ENCODE measurements at regions not wholly inside any gene's neighbourhood (a gene's known extent, or its start where the extent isn't known, plus 50 kb on each side); places are given as distances from the start of the nearest gene placed in this dataset.

- no peak overlapping the region for H3K4ac ChIP-seq (ENCODE audit: low read depth, low read length)
- H3K56ac ChIP-seq (ENCODE audit: low read length): no peak overlapping the region
- no peak overlapping the region for H2BK120ac ChIP-seq (ENCODE audit: low read depth, low read length)
- no peaks in the 10 kb centered on the region for H3K27me3 ChIP-seq (ENCODE audit: insufficient read depth, low read length, poor library complexity)
- no peak overlapping the region for H3K4me2 ChIP-seq (ENCODE audit: low read length)
- no peak overlapping the region for H3K9ac ChIP-seq (ENCODE audit: low read length)
- H2BK15ac ChIP-seq (replicated peaks; ENCODE audit: low read depth): no peak overlapping the region
- no peak overlapping the region for H4K8ac ChIP-seq (ENCODE audit: low read depth, low read length)
- H3K23ac ChIP-seq (ENCODE audit: low read length): no peak overlapping the region
- no peak for DNase-seq
- H3K4me1 ChIP-seq (ENCODE audit: control insufficient read depth, low read depth, low read length): peaks cover 7% of the 10 kb centered on the region
- H3K36me3 ChIP-seq (ENCODE audit: control insufficient read depth, insufficient read depth, low read length): no peaks in the 10 kb centered on the region
- no peak overlapping the region for H2AK5ac ChIP-seq (ENCODE audit: low read length)
- WGBS (ENCODE audit: extremely low coverage, insufficient coverage, low lambda C conversion rate): no CpG with 5 or more reads among the region's 15 CpGs
- no peaks in the 10 kb centered on the region for H3K79me1 ChIP-seq (ENCODE audit: low read length)
- no peak overlapping the region for H3K18ac ChIP-seq (ENCODE audit: low read length)
- H4K5ac ChIP-seq (ENCODE audit: low read length): no peak overlapping the region
- H2BK5ac ChIP-seq (ENCODE audit: low read length): no peak overlapping the region
- no peak overlapping the region for H3K27ac ChIP-seq (ENCODE audit: low read depth, low read length)
- no peaks in the 10 kb centered on the region for H3K79me2 ChIP-seq (ENCODE audit: control insufficient read depth, insufficient read depth, low read length)
- no peak overlapping the region for H3K4me3 ChIP-seq (ENCODE audit: low read length)
These were observed 62.4 kb upstream of the WNT4 start for GRCh38 chr1:22204989-22205913.

DNA sequence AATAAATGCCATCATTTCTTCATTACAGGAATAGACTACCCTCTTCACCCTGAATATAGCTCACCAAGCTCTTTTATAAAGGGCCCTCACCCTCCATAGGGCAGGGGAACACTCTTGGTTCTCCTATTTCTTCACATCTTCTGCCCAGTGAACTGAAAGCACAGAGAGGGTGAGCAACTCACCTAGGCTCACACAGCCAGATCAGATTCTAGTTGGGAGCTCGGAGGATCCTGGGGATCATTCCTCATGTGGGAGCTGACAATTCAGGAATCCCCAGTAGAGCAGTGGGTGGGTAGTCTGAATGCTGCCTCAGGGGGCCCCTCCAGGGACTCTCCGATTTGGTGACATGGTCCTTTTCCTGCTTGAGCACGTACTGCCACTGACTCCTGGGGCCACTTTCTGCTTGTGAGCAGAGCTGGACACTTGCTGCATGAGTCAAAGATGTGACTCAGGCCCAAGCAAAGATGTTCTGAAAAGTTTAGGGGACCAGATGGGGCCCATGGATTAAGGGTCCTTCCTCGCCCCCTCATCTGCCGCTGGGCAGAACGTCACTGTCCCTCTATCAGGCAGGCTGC, 63.7 kb upstream of the WNT4 start:
- Histone ChIP-seq H3K79me2 (ENCODE audit: control insufficient read depth, insufficient read depth, low read length) (no peaks in the 10 kb centered on the region), H3K23ac (ENCODE audit: low read length) (no peak overlapping the region), H3K4me3 (ENCODE audit: low read length) (no peak overlapping the region), H3K4me2 (ENCODE audit: low read length) (no peak overlapping the region), H2BK5ac (ENCODE audit: low read length) (no peak overlapping the region), H3K9ac (ENCODE audit: low read length) (no peak overlapping the region), H3K27me3 (ENCODE audit: insufficient read depth, low read length, poor library complexity) (no peaks in the 10 kb centered on the region), H3K27ac (ENCODE audit: low read depth, low read length) (no peak overlapping the region), H2AK5ac (ENCODE audit: low read length) (no peak overlapping the region), H3K4ac (ENCODE audit: low read depth, low read length) (no peak overlapping the region), H3K18ac (ENCODE audit: low read length) (no peak overlapping the region), H3K36me3 (ENCODE audit: control insufficient read depth, insufficient read depth, low read length) (no peaks in the 10 kb centered on the region), H4K5ac (ENCODE audit: low read length) (no peak overlapping the region), H3K4me1 (ENCODE audit: control insufficient read depth, low read depth, low read length) (peaks cover 7% of the 10 kb centered on the region), H3K56ac (ENCODE audit: low read length) (no peak overlapping the region), H2BK120ac (ENCODE audit: low read depth, low read length) (no peak overlapping the region), H3K79me1 (ENCODE audit: low read length) (no peaks in the 10 kb centered on the region), H4K8ac (ENCODE audit: low read depth, low read length) (no peak overlapping the region), H2BK15ac (replicated peaks; ENCODE audit: low read depth) (no peak overlapping the region)
- WGBS (ENCODE audit: extremely low coverage, insufficient coverage, low lambda C conversion rate): no CpG with 5 or more reads among the region's 6 CpGs
- no peak for DNase-seq

DNA sequence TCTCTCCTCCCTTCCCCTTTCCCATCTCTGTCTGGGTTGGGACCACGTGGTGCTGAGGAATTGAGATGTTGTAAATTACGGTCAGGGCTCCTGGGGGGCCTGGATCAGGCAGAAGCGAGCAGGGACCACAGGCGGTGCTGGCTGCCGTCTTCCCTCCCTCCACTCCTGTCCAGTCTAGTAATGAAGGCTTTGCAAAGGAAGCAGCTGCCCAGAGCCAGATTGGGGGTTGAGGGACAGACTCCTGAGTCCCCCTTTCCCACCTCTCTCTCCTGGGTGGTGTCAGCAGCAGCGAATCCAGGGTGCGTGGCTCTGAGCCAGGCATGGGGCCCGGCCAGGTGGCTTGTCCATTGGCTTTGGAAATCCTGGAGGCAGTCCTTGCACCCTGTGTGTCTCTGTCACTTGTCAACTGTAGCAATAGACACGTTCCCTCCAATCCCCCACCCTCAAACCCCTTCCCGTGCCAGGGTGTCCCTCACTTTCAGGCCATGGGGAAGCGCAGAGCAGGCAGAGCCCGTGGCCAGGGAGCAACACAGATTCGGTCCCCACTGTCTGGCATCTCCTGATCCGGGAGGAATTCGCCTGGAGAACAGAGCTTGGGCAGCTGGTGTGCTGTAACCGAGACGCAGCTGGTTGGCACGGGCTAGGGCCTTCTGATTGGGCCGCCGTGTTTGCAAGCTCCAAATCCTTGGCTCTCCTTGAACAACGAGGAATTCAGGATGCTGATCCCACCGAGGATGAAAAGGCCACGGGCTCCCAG, 64.8 kb upstream of the WNT4 start:
- DNase-seq: no peak
- Histone ChIP-seq H3K18ac (ENCODE audit: low read length) (no peak overlapping the region), H2BK120ac (ENCODE audit: low read depth, low read length) (no peak overlapping the region), H3K79me2 (ENCODE audit: control insufficient read depth, insufficient read depth, low read length) (no peaks in the 10 kb centered on the region), H3K9ac (ENCODE audit: low read length) (no peak overlapping the region), H2AK5ac (ENCODE audit: low read length) (no peak overlapping the region), H3K27me3 (ENCODE audit: insufficient read depth, low read length, poor library complexity) (no peaks in the 10 kb centered on the region), H3K4me2 (ENCODE audit: low read length) (no peak overlapping the region), H3K27ac (ENCODE audit: low read depth, low read length) (no peak overlapping the region), H3K23ac (ENCODE audit: low read length) (no peak overlapping the region), H3K4ac (ENCODE audit: low read depth, low read length) (no peak overlapping the region), H2BK5ac (ENCODE audit: low read length) (no peak overlapping the region), H3K4me1 (ENCODE audit: control insufficient read depth, low read depth, low read length) (peaks cover 7% of the 10 kb centered on the region), H3K79me1 (ENCODE audit: low read length) (no peaks in the 10 kb centered on the region), H4K8ac (ENCODE audit: low read depth, low read length) (no peak overlapping the region), H3K4me3 (ENCODE audit: low read length) (no peak overlapping the region), H3K56ac (ENCODE audit: low read length) (no peak overlapping the region), H2BK15ac (replicated peaks; ENCODE audit: low read depth) (no peak overlapping the region), H4K5ac (ENCODE audit: low read length) (no peak overlapping the region), H3K36me3 (ENCODE audit: control insufficient read depth, insufficient read depth, low read length) (no peaks in the 10 kb centered on the region)
- no CpG with 5 or more reads among the region's 23 CpGs for WGBS (ENCODE audit: extremely low coverage, insufficient coverage, low lambda C conversion rate)

DNA sequence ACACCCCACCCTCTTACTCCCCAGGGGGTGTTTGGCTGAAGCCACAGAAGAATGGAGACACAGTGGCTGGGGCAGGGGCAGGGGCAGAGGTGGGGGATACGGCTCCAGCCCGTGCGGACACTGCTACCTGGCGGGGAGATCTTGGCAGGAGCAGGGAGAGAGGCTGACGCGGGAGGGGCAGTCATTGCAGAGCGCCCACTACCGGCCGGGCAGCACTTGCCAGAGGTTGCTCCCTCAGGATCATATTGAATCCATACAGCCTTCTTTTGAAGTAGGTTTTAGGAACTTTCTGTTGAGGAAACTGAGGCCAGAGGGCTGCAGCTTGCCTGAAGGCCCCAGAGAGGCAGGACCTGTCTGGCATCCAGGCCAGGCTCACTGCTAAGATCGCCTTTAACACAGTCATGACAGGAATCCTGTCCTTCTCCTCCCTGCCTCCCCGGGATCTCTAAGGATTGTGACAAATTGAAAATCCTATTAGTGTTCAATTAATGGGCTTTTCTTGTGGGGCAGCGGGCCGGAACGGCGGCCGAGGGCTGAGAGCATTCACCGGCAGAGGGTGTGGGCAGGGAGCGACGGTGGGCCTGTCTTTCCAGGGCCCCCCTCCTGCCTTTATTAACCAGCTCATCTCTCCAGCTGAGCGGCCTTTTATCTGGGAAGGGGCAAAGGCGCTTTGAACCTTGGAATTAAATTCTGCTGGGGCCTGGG, 65.5 kb upstream of the WNT4 start:
- H3K4me1 ChIP-seq (ENCODE audit: control insufficient read depth, low read depth, low read length): peaks cover 7% of the 10 kb centered on the region
- H3K27ac ChIP-seq (ENCODE audit: low read depth, low read length): no peak overlapping the region
- H3K4ac ChIP-seq (ENCODE audit: low read depth, low read length): no peak overlapping the region
- H4K8ac ChIP-seq (ENCODE audit: low read depth, low read length): no peak overlapping the region
- H3K56ac ChIP-seq (ENCODE audit: low read length): no peak overlapping the region
- no peak overlapping the region for H3K23ac ChIP-seq (ENCODE audit: low read length)
- no peaks in the 10 kb centered on the region for H3K79me1 ChIP-seq (ENCODE audit: low read length)
- WGBS (ENCODE audit: extremely low coverage, insufficient coverage, low lambda C conversion rate): no CpG with 5 or more reads among the region's 21 CpGs
- no peaks in the 10 kb centered on the region for H3K36me3 ChIP-seq (ENCODE audit: control insufficient read depth, insufficient read depth, low read length)
- DNase-seq: peak; percentile 59
- H3K79me2 ChIP-seq (ENCODE audit: control insufficient read depth, insufficient read depth, low read length): no peaks in the 10 kb centered on the region
- H3K18ac ChIP-seq (ENCODE audit: low read length): no peak overlapping the region
- H3K9ac ChIP-seq (ENCODE audit: low read length): no peak overlapping the region
- no peak overlapping the region for H3K4me3 ChIP-seq (ENCODE audit: low read length)
- no peaks in the 10 kb centered on the region for H3K27me3 ChIP-seq (ENCODE audit: insufficient read depth, low read length, poor library complexity)
- no peak overlapping the region for H2BK120ac ChIP-seq (ENCODE audit: low read depth, low read length)
- no peak overlapping the region for H2BK5ac ChIP-seq (ENCODE audit: low read length)
- no peak overlapping the region for H2AK5ac ChIP-seq (ENCODE audit: low read length)
- no peak overlapping the region for H3K4me2 ChIP-seq (ENCODE audit: low read length)
- H4K5ac ChIP-seq (ENCODE audit: low read length): no peak overlapping the region
- H2BK15ac ChIP-seq (replicated peaks; ENCODE audit: low read depth): no peak overlapping the region

GRCh38 chr1:22208973-22209378, 66.1 kb upstream of the WNT4 start:
- Histone ChIP-seq H4K8ac (ENCODE audit: low read depth, low read length) (no peak overlapping the region), H3K27me3 (ENCODE audit: insufficient read depth, low read length, poor library complexity) (no peaks in the 10 kb centered on the region), H3K79me2 (ENCODE audit: control insufficient read depth, insufficient read depth, low read length) (no peaks in the 10 kb centered on the region), H2BK5ac (ENCODE audit: low read length) (no peak overlapping the region), H4K5ac (ENCODE audit: low read length) (no peak overlapping the region), H2AK5ac (ENCODE audit: low read length) (no peak overlapping the region), H2BK15ac (replicated peaks; ENCODE audit: low read depth) (no peak overlapping the region), H3K23ac (ENCODE audit: low read length) (no peak overlapping the region), H3K4me3 (ENCODE audit: low read length) (no peak overlapping the region), H3K79me1 (ENCODE audit: low read length) (no peaks in the 10 kb centered on the region), H3K4me1 (ENCODE audit: control insufficient read depth, low read depth, low read length) (peaks cover 7% of the 10 kb centered on the region), H3K18ac (ENCODE audit: low read length) (no peak overlapping the region), H3K4me2 (ENCODE audit: low read length) (no peak overlapping the region), H2BK120ac (ENCODE audit: low read depth, low read length) (no peak overlapping the region), H3K56ac (ENCODE audit: low read length) (peak overlapping the region; percentile 54), H3K4ac (ENCODE audit: low read depth, low read length) (no peak overlapping the region), H3K36me3 (ENCODE audit: control insufficient read depth, insufficient read depth, low read length) (no peaks in the 10 kb centered on the region), H3K9ac (ENCODE audit: low read length) (no peak overlapping the region), H3K27ac (ENCODE audit: low read depth, low read length) (no peak overlapping the region)
- DNase-seq: peak; percentile 72
- no CpG with 5 or more reads among the region's 16 CpGs for WGBS (ENCODE audit: extremely low coverage, insufficient coverage, low lambda C conversion rate)

Data from mesendoderm (in vitro differentiated cells).